B cell (primary cell): ENCODE measurements at regions not wholly inside any gene's neighbourhood (a gene's known extent, or its start where the extent isn't known, plus 50 kb on each side); places are given as distances from the start of the nearest gene placed in this dataset.

Source experiments
- ATAC-seq: fragments of 200-7000 bp; cut with Tn5 transposase; one replicate; pipeline ENCODE4 v1.10.0; 2021; ENCODE audit warnings: low read depth, mild to moderate bottlenecking, moderate number of reproducible peaks, moderate library complexity
- CTCF ChIA-PET: fragments of 350-600 bp; sonication (Branson Sonifier 250); formaldehyde crosslinking; loops from one replicate; lab custom pipeline; 2021; ENCODE audit warnings: antibody characterized with exemption, inconsistent platforms; lab: Charles Lee
- POLR2A ChIA-PET: fragments of 350-600 bp; sonication (Branson Sonifier 250); formaldehyde crosslinking; loops from one replicate; lab custom pipeline; 2021; ENCODE audit warnings: antibody characterized with exemption; lab: Charles Lee
- DNase-seq: peaks from one replicate; pipeline ENCODE4 v3.0.0; 2013
- H2AFZ ChIP-seq: 2 replicates; pipeline ENCODE4 v1.6.1; 2012; ENCODE audit warnings: mild to moderate bottlenecking, low read depth, low read length; ENCODE audit not compliant: insufficient read depth, poor library complexity, severe bottlenecking
- H3K27ac ChIP-seq, 2 donors: 1 replicate in 1 of 2; 2 replicates in 1 of 2; pipeline ENCODE4 v1.5.1; 2012 to 2013; ENCODE audit warnings: low read length in 2 of 2, mild to moderate bottlenecking in 2 of 2, moderate library complexity in 1 of 2
- H3K27me3 ChIP-seq, 4 experiments: fragments of 200-600 bp in 1 of 4; sonication (generic) in 1 of 4; replicated peaks in 1 of 4; 1 replicate in 2 of 4; 2 replicates in 2 of 4; pipeline versions ENCODE4 v1.6.1 to v1.7.0; 2013 to 2016; ENCODE audit warnings: low read length in 3 of 4, mild to moderate bottlenecking in 2 of 4, mixed read lengths in 1 of 4, moderate library complexity in 1 of 4; ENCODE audit not compliant: insufficient read depth in 4 of 4, control insufficient read depth in 3 of 4; ENCODE audit errors: control extremely low read depth in 1 of 4
- H3K36me3 ChIP-seq, 2 experiments: replicated peaks in 1 of 2; 1 replicate in 1 of 2; 2 replicates in 1 of 2; pipeline versions ENCODE4 v1.6.1 to v1.7.1; 2013; ENCODE audit warnings: low read length in 1 of 2; ENCODE audit not compliant: insufficient read depth in 2 of 2, control insufficient read depth in 1 of 2; ENCODE audit errors: control extremely low read depth in 1 of 2, extremely low read depth in 1 of 2
- H3K4me1 ChIP-seq, 2 donors: fragments of 200-600 bp in 1 of 2; sonication (generic) in 1 of 2; 1 replicate in 1 of 2; 2 replicates in 1 of 2; pipeline versions ENCODE4 v1.5.1 to v1.6.1; 2013 to 2017; ENCODE audit warnings: low read length in 2 of 2; ENCODE audit not compliant: control insufficient read depth in 2 of 2, insufficient read depth in 2 of 2
- H3K4me2 ChIP-seq: replicated peaks from 2 replicates; pipeline ENCODE3; 2012; ENCODE audit warnings: mild to moderate bottlenecking, low read depth, low read length; ENCODE audit not compliant: poor library complexity, severe bottlenecking
- H3K4me3 ChIP-seq, 5 experiments: fragments of 200-600 bp in 1 of 5; sonication (generic) in 1 of 5; 1 replicate in 3 of 5; 2 replicates in 2 of 5; pipeline versions ENCODE4 v1.5.1 to v1.7.0; 2011 to 2016; ENCODE audit warnings: low read length in 4 of 5, mild to moderate bottlenecking in 4 of 5, low read depth in 2 of 5, control low read depth in 1 of 5, moderate library complexity in 1 of 5; ENCODE audit not compliant: insufficient read depth in 1 of 5; ENCODE audit errors: control extremely low read depth in 1 of 5, extremely low read depth in 1 of 5
- H3K79me2 ChIP-seq: fragments of 200-600 bp; sonication (generic); one replicate; pipeline ENCODE4 v1.6.0; 2016; ENCODE audit warnings: low read length; ENCODE audit not compliant: control insufficient read depth, insufficient read depth
- H3K9ac ChIP-seq: fragments of 200-600 bp; sonication (generic); 2 replicates; pipeline ENCODE4 v1.6.1; 2017; ENCODE audit warnings: mild to moderate bottlenecking, low read length, moderate library complexity
- H3K9me3 ChIP-seq, 3 donors: one replicate each; pipeline versions ENCODE4 v1.6.1 to v1.7.1; 2013; ENCODE audit warnings: low read length in 2 of 3; ENCODE audit not compliant: control insufficient read depth in 2 of 3, insufficient read depth in 1 of 3; ENCODE audit errors: control extremely low read depth in 1 of 3
- H4K20me1 ChIP-seq: 2 replicates; pipeline ENCODE4 v1.6.0; 2012; ENCODE audit warnings: mild to moderate bottlenecking, low read length; ENCODE audit not compliant: insufficient read depth, control insufficient read depth, poor library complexity, severe bottlenecking
- H3K27ac Mint-ChIP-seq: one replicate; pipeline ENCODE4 v1.8.0; 2021; ENCODE audit warnings: mixed read lengths
- H3K27me3 Mint-ChIP-seq: one replicate; pipeline ENCODE4 v1.8.0; 2021; ENCODE audit warnings: mixed read lengths
- H3K4me1 Mint-ChIP-seq: one replicate; pipeline ENCODE4 v1.8.0; 2021; ENCODE audit warnings: mixed read lengths
- H3K4me3 Mint-ChIP-seq: one replicate; pipeline ENCODE4 v1.8.0; 2021; ENCODE audit warnings: mixed read lengths
- H3K9me3 Mint-ChIP-seq: one replicate; pipeline ENCODE4 v1.8.0; 2022; ENCODE audit warnings: mixed read lengths; ENCODE audit not compliant: insufficient read depth
- EZH2 ChIP-seq: IDR thresholded peaks from 2 replicates; pipeline ENCODE4 v1.6.1; 2012; ENCODE audit warnings: borderline replicate concordance, low read depth, mild to moderate bottlenecking, moderate library complexity, low read length; ENCODE audit not compliant: insufficient read depth, poor library complexity, severe bottlenecking
- WGBS: methylation state at CpG from one replicate; pipeline ENCODE4 v1.1.5; 2013; ENCODE audit warnings: missing lambda C conversion rate; ENCODE audit not compliant: insufficient coverage; 5-methylcytosine and 5-hydroxymethylcytosine counted together
- intact Hi-C: fragments of 100-400 bp; cut with micrococcal nuclease; formaldehyde crosslinking; loops from one replicate; pipeline ENCODE4 v1.10.0; 2022
- TF ChIP-seq, protein P1 (sequence below): fragments of 200-600 bp; IDR thresholded peaks from one replicate; pipeline ENCODE4 v1.8.0; 2022; ENCODE audit warnings: antibody characterized with exemption, mild to moderate bottlenecking

DNA sequence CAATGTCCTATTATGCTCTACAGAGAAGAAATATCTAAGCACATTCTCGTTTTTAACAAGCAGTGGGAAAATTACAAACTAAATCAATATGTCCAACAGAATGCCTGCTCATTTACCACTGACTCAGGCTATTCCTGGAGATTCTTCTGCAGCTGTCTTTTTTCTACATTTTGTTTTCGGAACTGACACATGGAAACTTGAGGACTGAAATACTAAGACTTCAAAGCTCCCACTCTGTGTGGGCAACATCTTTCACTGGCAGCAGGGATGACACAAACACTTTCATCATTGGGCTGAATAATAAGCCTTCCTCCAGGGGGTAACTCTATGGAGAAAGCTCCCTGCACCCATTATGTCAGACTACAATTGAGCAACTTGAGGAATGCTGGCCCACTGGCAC, 175.5 kb upstream of the NCAM2 start:
- no peaks in the 10 kb centered on the region for H4K20me1 ChIP-seq
- H3K36me3 ChIP-seq, result no peaks in the 10 kb centered on the region
- no peak overlapping the region for H3K4me3 ChIP-seq
- no peaks in the 10 kb centered on the region for H3K27me3 ChIP-seq
- ATAC-seq (no peak), DNase-seq (no peak)
- no peak overlapping the region for H3K4me2 ChIP-seq
- Mint-ChIP-seq H3K27ac (no peak overlapping the region), H3K4me3 (no peak overlapping the region), H3K4me1 (no peaks in the 10 kb centered on the region), H3K9me3 (no peaks in the 10 kb centered on the region), H3K27me3 (no peaks in the 10 kb centered on the region)
- 100% methylated on average over 1 of the region's 2 CpGs for WGBS
- intact Hi-C loops, result no loop called here
- ChIA-PET CTCF (no interaction called here), POLR2A (no interaction called here)
- H3K9me3 ChIP-seq, result no peaks in the 10 kb centered on the region
- H3K4me1 ChIP-seq, result no peaks in the 10 kb centered on the region
- H2AFZ ChIP-seq, result no peak overlapping the region
- no peak overlapping the region for H3K9ac ChIP-seq
- no peak overlapping the region for H3K27ac ChIP-seq
- TF ChIP-seq, protein P1, sequence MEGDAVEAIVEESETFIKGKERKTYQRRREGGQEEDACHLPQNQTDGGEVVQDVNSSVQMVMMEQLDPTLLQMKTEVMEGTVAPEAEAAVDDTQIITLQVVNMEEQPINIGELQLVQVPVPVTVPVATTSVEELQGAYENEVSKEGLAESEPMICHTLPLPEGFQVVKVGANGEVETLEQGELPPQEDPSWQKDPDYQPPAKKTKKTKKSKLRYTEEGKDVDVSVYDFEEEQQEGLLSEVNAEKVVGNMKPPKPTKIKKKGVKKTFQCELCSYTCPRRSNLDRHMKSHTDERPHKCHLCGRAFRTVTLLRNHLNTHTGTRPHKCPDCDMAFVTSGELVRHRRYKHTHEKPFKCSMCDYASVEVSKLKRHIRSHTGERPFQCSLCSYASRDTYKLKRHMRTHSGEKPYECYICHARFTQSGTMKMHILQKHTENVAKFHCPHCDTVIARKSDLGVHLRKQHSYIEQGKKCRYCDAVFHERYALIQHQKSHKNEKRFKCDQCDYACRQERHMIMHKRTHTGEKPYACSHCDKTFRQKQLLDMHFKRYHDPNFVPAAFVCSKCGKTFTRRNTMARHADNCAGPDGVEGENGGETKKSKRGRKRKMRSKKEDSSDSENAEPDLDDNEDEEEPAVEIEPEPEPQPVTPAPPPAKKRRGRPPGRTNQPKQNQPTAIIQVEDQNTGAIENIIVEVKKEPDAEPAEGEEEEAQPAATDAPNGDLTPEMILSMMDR, result no peak
- TF ChIP-seq EZH2, result no peak
- H3K79me2 ChIP-seq, result no peaks in the 10 kb centered on the region

DNA sequence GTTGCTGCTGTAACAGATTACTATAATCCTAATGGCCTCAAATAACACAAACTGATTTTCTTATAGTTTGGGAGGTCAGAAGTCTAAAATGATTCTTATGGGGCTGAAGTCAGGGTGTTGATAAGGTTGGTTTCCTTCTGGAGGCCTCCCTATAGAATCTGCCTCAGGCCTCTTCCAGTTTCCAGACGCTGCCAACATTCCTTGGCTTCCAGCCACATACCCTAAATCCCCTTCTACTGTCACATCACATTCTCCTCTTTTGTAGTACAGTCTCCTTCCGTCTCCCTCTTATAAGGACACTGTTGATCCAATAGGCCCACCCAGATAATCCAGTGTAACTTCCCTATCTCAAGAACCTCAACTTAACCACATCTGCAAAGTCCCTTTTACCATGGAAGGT, 145.3 kb upstream of the NCAM2 start:
- DNase-seq (no peak), ATAC-seq (no peak)
- no peak overlapping the region for H3K9ac ChIP-seq
- TF ChIP-seq, protein P1, result no peak
- no peak for TF ChIP-seq EZH2
- POLR2A ChIA-PET, result no interaction called here
- H3K27me3 ChIP-seq, result no peaks in the 10 kb centered on the region
- H2AFZ ChIP-seq, result no peak overlapping the region
- H3K4me3 Mint-ChIP-seq, result no peak overlapping the region
- H3K27ac ChIP-seq, result no peak overlapping the region
- H4K20me1 ChIP-seq, result no peaks in the 10 kb centered on the region
- no peaks in the 10 kb centered on the region for H3K4me1 ChIP-seq
- peaks cover 4% of the 10 kb centered on the region for H3K9me3 Mint-ChIP-seq
- H3K36me3 ChIP-seq, result no peaks in the 10 kb centered on the region
- H3K27ac Mint-ChIP-seq, result no peak overlapping the region
- H3K4me1 Mint-ChIP-seq, result no peaks in the 10 kb centered on the region
- no peaks in the 10 kb centered on the region for H3K79me2 ChIP-seq
- 42% methylated on average over 2 of the region's 2 CpGs for WGBS
- intact Hi-C loops, result no loop called here
- no peaks in the 10 kb centered on the region for H3K9me3 ChIP-seq
- CTCF ChIA-PET, result no interaction called here
- no peak overlapping the region for H3K4me3 ChIP-seq
- no peaks in the 10 kb centered on the region for H3K27me3 Mint-ChIP-seq
- H3K4me2 ChIP-seq, result no peak overlapping the region
